ENCODE measurements at regions not wholly inside any gene's neighbourhood (a gene's known extent, or its start where the extent isn't known, plus 50 kb on each side); places are given as distances from the start of the nearest gene placed in this dataset.

- no peak for DNase-seq (ENCODE audit: low spot score)
- Histone ChIP-seq H3K4me3 (no peak overlapping the region), H3K27ac (no peak overlapping the region), H3K9me3 (no peaks in the 10 kb centered on the region), H3K4me1 (no peaks in the 10 kb centered on the region), H3K36me3 (no peaks in the 10 kb centered on the region), H3K27me3 (no peaks in the 10 kb centered on the region)
- TF ChIP-seq CTCF (IDR thresholded peaks at IDR 0.05) = no peak
Observed at GRCh38 chr1:199122532-199123311, 483.9 kb downstream of the PTPRC start.

- no peak overlapping the region for H3K4me3 ChIP-seq
- no peaks in the 10 kb centered on the region for H3K36me3 ChIP-seq
- no peaks in the 10 kb centered on the region for H3K27me3 ChIP-seq
- no peak for TF ChIP-seq CTCF (IDR thresholded peaks at IDR 0.05)
- H3K27ac ChIP-seq = no peak overlapping the region
- H3K4me1 ChIP-seq = no peaks in the 10 kb centered on the region
- H3K9me3 ChIP-seq = no peaks in the 10 kb centered on the region
- DNase-seq (ENCODE audit: low spot score) = no peak
Observed at GRCh38 chr1:199123615-199124014, 484.8 kb downstream of the PTPRC start.

GRCh38 chr1:199124351-199124750, 485.5 kb downstream of the PTPRC start:
- TF ChIP-seq CTCF (IDR thresholded peaks at IDR 0.05) = no peak

GRCh38 chr1:199129247-199129646, 490.4 kb downstream of the PTPRC start:
- DNase-seq (ENCODE audit: low spot score) = no peak

More at GRCh38 chr1:199124351-199124750, 485.5 kb downstream of the PTPRC start:
- Histone ChIP-seq H3K27me3 (no peaks in the 10 kb centered on the region), H3K36me3 (no peaks in the 10 kb centered on the region), H3K9me3 (no peaks in the 10 kb centered on the region), H3K27ac (no peak overlapping the region), H3K4me3 (no peak overlapping the region), H3K4me1 (no peaks in the 10 kb centered on the region)
- no peak for DNase-seq (ENCODE audit: low spot score)

GRCh38 chr1:199132006-199132405, 493.2 kb downstream of the PTPRC start:
- TF ChIP-seq CTCF (IDR thresholded peaks at IDR 0.05) = no peak
- Histone ChIP-seq H3K4me1 (no peaks in the 10 kb centered on the region), H3K27me3 (no peaks in the 10 kb centered on the region), H3K36me3 (no peaks in the 10 kb centered on the region), H3K9me3 (no peaks in the 10 kb centered on the region), H3K27ac (no peak overlapping the region), H3K4me3 (no peak overlapping the region)
- no peak for DNase-seq (ENCODE audit: low spot score)

More at GRCh38 chr1:199129247-199129646, 490.4 kb downstream of the PTPRC start:
- H3K27me3 ChIP-seq = no peaks in the 10 kb centered on the region
- no peak overlapping the region for H3K27ac ChIP-seq
- no peak overlapping the region for H3K4me3 ChIP-seq
- H3K4me1 ChIP-seq = no peaks in the 10 kb centered on the region
- no peak for TF ChIP-seq CTCF (IDR thresholded peaks at IDR 0.05)
- H3K36me3 ChIP-seq = no peaks in the 10 kb centered on the region
- H3K9me3 ChIP-seq = no peaks in the 10 kb centered on the region

- no peak for DNase-seq (ENCODE audit: low spot score)
- Histone ChIP-seq H3K9me3 (no peaks in the 10 kb centered on the region), H3K36me3 (no peaks in the 10 kb centered on the region), H3K4me3 (no peak overlapping the region), H3K27me3 (no peaks in the 10 kb centered on the region), H3K27ac (no peak overlapping the region), H3K4me1 (no peaks in the 10 kb centered on the region)
- TF ChIP-seq CTCF (IDR thresholded peaks at IDR 0.05) = no peak
Observed at GRCh38 chr1:199135901-199136300, 497.1 kb downstream of the PTPRC start.

All from right atrium auricular region (tissue), 2 donors.